Activated naive CD8-positive, alpha-beta T cell (primary cell): ENCODE measurements at regions not wholly inside any gene's neighbourhood (a gene's known extent, or its start where the extent isn't known, plus 50 kb on each side); places are given as distances from the start of the nearest gene placed in this dataset.
A peak's percentile ranks its signal among the peaks of the same experiment; 100 is the strongest.
"Not testable (repeated sequence)": the region's sequence is repeated elsewhere in the genome, so short reads cannot be mapped to it uniquely, and the experiment has no call there.

ENCODE experiments used
- H3K27ac Mint-ChIP-seq: one replicate; pipeline ENCODE4 v1.8.0; 2021; ENCODE audit warnings: mixed read lengths
- H3K27me3 Mint-ChIP-seq: one replicate; pipeline ENCODE4 v1.8.0; 2021; ENCODE audit warnings: mixed read lengths
- H3K36me3 Mint-ChIP-seq: one replicate; pipeline ENCODE4 v1.8.0; 2021; ENCODE audit warnings: mixed read lengths
- H3K4me1 Mint-ChIP-seq: one replicate; pipeline ENCODE4 v1.8.0; 2021; ENCODE audit warnings: low read depth, mixed read lengths
- H3K4me3 Mint-ChIP-seq: one replicate; pipeline ENCODE4 v1.8.0; 2021; ENCODE audit warnings: mild to moderate bottlenecking, mixed read lengths
- H3K9me3 Mint-ChIP-seq: one replicate; pipeline ENCODE4 v1.8.0; 2021; ENCODE audit warnings: low read depth, mixed read lengths

DNA sequence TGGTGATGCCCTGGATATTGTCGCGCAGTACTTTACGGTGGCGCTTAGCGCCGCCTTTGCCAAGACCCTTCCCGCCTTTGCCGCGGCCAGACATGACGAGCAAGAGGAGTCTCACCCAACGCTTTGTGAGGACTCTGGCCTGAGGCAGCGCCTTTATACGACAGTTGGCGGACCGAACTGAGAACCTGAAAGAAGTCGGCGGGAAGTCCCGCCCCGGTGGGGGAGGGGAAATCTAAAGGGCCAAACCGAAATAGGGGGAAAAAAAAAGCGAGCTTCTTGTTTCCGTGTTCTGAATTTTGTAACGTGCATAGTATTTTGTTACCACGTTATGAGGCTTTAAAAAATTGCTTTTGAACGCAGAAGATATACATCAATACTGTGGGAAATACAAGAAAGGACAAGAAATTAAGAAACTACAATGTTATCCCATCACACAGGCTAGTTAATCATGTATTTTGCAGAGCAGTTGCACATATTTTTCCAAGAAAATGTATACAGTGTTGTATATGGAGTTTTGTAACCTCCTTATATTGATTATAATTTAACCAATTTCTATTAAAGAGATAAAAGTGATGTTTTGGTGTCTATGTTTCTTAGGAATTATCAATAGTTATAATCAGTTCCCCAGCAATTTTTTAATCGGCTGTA, 80.6 kb downstream of the OR2B2 start:
- H3K9me3 Mint-ChIP-seq, H3K27me3 Mint-ChIP-seq, H3K36me3 Mint-ChIP-seq: not testable (repeated sequence)
- Mint-ChIP-seq H3K4me3 (peak overlapping the region; percentile 96), H3K4me1 (peaks cover 35% of the 10 kb centered on the region), H3K27ac (peak overlapping the region; percentile 96)

DNA sequence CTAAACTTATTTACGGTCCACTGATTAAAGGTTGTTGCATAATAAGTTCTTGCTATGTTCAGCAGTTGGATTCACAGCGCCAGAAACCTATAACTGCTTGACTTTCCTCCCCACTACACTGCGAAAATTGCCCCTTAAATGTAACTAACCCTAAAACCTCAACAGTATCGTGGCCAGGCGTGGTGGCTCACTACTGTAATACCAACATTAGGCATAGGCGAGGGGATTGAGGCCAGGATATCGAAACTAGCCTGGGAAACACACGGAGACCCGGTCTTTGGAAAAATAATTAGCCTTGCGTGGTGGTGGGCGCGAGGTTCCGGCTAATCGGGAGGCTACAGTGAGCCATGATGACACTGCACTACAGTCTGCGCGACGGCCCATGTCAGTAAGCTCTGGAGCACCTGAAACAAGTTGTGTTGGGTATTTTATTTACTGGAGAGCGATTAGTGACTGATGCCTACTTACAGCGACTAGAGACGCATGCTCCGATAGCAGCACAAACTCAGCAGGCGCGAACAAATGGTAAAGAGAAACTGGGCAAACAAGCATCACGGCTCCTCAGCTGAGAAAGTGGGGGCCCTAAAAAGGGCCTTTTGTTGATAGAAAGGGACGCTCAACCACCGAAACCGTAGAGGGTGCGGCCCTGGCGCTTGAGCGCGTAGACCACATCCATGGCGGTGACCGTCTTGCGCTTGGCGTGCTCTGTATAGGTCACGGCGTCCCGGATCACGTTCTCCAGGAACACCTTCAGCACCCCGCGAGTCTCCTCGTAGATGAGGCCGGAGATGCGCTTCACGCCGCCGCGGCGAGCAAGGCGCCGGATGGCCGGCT, 81.4 kb downstream of the OR2B2 start:
- peak overlapping the region; percentile 96 for H3K4me3 Mint-ChIP-seq
- peak overlapping the region; percentile 96 for H3K27ac Mint-ChIP-seq
- peaks cover 38% of the 10 kb centered on the region for H3K4me1 Mint-ChIP-seq
- H3K36me3 Mint-ChIP-seq, H3K27me3 Mint-ChIP-seq, H3K9me3 Mint-ChIP-seq: not testable (repeated sequence)

DNA sequence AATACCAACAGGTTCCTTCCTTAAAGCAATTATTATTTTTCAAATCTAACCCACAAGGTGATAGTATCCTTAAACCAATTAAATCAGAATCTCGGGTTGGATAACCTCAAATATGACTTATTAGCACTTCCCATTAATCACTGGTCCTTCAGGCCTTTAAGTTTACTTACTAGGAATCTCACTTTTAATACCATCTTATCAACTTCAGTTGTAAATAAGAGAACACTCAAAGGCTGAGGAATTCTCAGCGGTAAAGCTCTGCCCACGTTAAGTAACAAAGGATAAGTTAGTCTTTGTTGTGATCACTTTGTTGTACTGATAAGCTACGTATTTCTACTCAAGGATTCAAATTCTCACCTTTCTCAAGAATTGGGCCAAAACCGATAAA, 82.0 kb downstream of the OR2B2 start:
- peak overlapping the region; percentile 96 for H3K4me3 Mint-ChIP-seq
- no peaks in the 10 kb centered on the region for H3K27me3 Mint-ChIP-seq
- peaks cover 2% of the 10 kb centered on the region for H3K36me3 Mint-ChIP-seq
- no peaks in the 10 kb centered on the region for H3K9me3 Mint-ChIP-seq
- peaks cover 40% of the 10 kb centered on the region for H3K4me1 Mint-ChIP-seq
- peak overlapping the region; percentile 96 for H3K27ac Mint-ChIP-seq

DNA sequence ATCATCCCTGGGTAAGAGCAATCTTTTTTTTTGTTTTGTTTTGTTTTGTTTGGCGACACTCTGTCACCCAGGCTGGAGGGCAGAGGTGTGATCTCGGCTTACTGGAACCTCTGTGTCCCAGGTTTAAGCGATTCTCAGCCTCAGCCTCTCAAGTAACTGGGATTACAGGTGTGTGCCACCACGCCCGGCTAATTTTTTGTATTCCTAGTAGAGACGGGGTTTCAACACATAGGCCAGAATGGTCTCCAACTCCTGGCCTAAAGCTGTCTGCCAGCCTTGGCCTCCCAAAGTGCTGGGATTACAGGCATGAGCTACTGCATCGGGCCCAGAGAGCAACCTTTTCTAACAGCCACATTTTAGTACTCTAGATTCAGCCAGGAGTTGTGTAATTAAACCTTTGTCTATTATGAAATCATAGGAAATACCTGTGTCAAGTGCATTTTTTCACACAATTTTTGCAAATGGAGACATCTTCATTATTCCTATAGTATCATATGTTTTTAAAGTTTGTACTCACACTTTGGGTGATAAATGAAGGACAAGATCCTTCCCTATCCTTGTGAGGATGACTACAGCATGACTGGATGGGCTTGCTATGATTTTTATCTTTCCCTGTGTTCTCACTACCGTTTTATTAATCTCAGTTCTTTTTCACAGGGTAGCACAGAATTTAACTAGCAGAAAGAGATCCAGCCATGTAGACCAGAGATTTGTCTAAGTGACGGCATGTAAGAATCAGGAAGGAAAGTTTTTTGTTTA, 82.6 kb downstream of the OR2B2 start:
- no peaks in the 10 kb centered on the region for H3K9me3 Mint-ChIP-seq
- no peaks in the 10 kb centered on the region for H3K36me3 Mint-ChIP-seq
- peaks cover 38% of the 10 kb centered on the region for H3K4me1 Mint-ChIP-seq
- peak overlapping the region; percentile 96 for H3K4me3 Mint-ChIP-seq
- peak overlapping the region; percentile 96 for H3K27ac Mint-ChIP-seq
- no peaks in the 10 kb centered on the region for H3K27me3 Mint-ChIP-seq

DNA sequence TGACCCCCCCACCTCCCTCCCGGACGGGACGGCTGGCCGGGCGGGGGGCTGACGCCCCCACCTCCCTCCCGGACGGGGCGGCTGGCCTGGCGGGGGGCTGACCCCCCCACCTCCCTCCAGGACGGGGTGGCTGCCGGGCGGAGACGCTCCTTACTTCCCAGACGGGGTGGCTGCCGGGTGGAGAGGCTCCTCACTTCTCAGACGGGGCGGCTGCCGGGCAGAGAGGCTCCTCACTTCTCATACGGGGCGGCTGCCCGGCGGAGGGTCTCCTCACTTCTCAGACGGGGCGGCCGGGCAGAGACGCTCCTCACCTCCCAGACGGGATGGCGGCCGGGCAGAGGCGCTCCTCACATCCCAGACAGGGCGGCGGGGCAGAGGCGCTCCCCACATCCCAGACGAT, 84.7 kb downstream of the OR2B2 start:
- H3K4me3 Mint-ChIP-seq, H3K27ac Mint-ChIP-seq, H3K36me3 Mint-ChIP-seq, H3K9me3 Mint-ChIP-seq, H3K27me3 Mint-ChIP-seq: not testable (repeated sequence)
- peaks cover 39% of the 10 kb centered on the region for H3K4me1 Mint-ChIP-seq

DNA sequence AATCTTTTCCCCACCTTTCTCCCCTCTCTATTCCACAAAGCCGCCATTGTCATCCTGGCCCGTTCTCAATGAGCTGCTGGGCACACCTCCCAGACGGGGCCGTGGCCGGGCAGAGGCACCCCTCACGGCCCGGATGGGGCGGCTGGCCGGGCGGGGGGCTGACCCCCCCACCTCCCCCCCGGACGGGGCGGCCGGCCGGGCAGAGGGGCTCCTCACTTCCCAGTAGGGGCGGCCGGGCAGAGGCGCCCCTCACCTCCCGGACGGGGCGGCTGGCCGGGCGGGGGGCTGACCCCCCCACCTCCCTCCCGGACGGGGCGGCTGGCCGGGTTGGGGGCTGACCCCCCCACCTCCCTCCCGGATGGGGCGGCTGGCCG, 85.6 kb downstream of the OR2B2 start:
- peaks cover 38% of the 10 kb centered on the region for H3K4me1 Mint-ChIP-seq
- H3K4me3 Mint-ChIP-seq, H3K27ac Mint-ChIP-seq, H3K27me3 Mint-ChIP-seq, H3K9me3 Mint-ChIP-seq, H3K36me3 Mint-ChIP-seq: not testable (repeated sequence)

DNA sequence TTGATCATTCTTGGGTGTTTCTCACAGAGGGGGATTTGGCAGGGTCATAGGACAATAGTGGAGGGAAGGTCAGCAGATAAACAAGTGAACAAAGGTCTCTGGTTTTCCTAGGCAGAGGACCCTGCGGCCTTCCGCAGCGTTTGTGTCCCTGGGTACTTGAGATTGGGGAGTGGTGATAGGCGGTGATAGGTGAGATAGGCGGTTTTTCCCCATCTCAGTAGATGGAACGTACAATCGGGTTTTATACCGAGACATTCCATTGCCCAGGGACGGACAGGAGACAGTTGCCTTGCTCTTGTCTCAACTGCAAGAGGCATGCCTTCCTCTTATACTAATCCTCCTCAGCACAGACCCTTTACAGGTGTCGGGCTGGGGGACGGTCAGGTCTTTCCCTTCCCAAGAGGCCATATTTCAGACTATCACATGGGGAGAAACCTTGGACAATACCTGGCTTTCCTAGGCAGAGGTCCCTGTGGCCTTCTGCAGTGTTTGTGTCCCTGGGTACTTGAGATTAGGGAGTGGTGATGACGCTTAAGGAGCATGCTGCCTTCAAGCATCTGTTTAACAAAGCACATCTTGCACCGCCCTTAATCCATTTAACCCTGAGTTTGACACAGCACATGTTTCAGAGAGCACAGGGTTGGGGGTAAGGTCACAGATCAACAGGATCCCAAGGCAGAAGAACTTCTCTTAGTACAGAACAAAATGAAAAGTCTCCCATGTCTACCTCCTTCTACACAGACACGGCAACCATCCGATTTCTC, 86.2 kb downstream of the OR2B2 start:
- Mint-ChIP-seq H3K4me1 (peaks cover 36% of the 10 kb centered on the region), H3K27ac (peak overlapping the region; percentile 64), H3K4me3 (peak overlapping the region; percentile 59)
- H3K9me3 Mint-ChIP-seq, H3K27me3 Mint-ChIP-seq, H3K36me3 Mint-ChIP-seq: not testable (repeated sequence)

DNA sequence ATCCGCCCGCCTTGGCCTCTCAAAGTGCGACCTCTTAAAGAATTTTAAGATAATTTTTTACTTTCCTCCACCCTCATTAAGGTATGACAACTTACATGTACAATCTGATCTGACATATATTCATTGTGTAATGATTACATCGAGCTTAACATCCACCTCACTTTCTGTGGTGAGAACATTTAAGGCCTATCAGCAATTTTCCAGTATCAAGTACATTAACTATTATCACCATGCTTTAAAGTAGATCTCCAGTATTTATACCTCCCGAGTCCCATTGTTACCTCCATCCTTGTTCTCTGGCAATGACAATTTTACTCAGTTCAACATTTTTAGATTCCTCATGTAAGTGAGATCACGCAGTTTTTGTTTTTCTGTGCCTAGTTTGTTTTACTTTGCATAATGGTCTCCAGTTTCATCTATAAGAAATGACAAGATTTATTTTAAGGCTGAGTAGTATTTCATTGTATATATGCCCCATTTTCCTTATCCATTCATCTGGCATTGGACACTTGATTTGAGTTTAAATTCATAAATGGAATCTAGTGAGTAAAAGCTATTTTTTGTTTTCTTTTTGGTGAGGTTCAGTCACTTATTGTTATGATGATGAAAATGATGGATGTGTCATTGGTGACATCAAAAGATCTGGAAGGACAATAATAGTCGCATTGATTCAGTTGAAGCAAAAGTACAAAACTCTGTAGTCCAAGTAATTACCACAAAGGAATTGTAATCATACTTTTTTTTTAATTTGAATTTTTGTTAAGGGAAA, 87.0 kb downstream of the OR2B2 start:
- H3K4me1 Mint-ChIP-seq = peaks cover 28% of the 10 kb centered on the region
- no peaks in the 10 kb centered on the region for H3K9me3 Mint-ChIP-seq
- no peaks in the 10 kb centered on the region for H3K27me3 Mint-ChIP-seq
- peak overlapping the region; percentile 94 for H3K27ac Mint-ChIP-seq
- H3K36me3 Mint-ChIP-seq = no peaks in the 10 kb centered on the region
- peak overlapping the region; percentile 90 for H3K4me3 Mint-ChIP-seq

DNA sequence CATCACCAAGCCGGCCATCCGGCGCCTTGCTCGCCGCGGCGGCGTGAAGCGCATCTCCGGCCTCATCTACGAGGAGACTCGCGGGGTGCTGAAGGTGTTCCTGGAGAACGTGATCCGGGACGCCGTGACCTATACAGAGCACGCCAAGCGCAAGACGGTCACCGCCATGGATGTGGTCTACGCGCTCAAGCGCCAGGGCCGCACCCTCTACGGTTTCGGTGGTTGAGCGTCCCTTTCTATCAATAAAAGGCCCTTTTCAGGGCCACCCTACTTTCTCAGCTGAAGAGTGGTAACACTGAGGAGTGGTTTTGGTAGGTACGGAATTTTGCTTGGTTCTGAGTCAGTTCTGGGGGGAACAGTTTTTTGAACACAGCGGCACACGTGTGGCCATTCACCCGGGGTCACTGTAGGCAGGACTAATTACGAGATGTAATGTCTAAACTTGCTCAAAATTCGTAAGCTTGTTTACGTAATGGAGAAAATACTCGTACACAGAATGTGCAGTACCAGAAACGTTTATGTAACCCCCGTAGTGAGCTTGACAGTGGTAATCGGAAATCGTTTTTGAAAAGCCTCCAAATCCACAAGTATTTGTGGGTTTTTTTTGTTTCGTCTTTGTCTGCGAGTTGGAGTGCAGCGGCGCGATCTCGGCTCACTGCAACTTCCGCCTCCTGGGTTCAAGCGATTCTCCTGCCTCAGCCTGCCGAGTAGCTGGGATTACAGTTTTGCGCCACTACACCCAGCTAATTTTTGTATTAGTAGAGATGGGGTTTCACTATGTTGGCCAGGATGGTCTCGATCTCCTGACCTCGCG, 87.8 kb downstream of the OR2B2 start:
- not testable (repeated sequence) for H3K9me3 Mint-ChIP-seq, H3K36me3 Mint-ChIP-seq, H3K27me3 Mint-ChIP-seq
- peak overlapping the region; percentile 90 for H3K4me3 Mint-ChIP-seq
- H3K27ac Mint-ChIP-seq = peak overlapping the region; percentile 94
- H3K4me1 Mint-ChIP-seq = peaks cover 22% of the 10 kb centered on the region

DNA sequence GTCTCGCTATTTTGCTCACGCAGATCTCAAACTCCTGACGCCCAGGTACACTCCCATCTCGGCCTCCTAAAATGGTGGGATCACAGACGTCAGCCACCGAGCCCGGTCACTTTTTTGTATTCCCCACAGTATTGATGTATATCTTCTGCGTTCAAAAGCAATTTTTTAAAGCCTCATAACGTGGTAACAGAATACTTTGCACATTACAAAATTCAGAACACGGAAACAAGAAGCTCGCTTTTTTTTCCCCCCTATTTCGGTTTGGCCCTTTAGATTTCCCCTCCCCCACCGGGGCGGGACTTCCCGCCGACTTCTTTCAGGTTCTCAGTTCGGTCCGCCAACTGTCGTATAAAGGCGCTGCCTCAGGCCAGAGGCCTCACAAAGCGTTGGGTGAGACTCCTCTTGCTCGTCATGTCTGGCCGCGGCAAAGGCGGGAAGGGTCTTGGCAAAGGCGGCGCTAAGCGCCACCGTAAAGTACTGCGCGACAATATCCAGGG, 88.4 kb downstream of the OR2B2 start:
- not testable (repeated sequence) for H3K27me3 Mint-ChIP-seq, H3K36me3 Mint-ChIP-seq, H3K9me3 Mint-ChIP-seq
- H3K27ac Mint-ChIP-seq = peak overlapping the region; percentile 94
- H3K4me3 Mint-ChIP-seq = peak overlapping the region; percentile 90
- H3K4me1 Mint-ChIP-seq = peaks cover 21% of the 10 kb centered on the region

DNA sequence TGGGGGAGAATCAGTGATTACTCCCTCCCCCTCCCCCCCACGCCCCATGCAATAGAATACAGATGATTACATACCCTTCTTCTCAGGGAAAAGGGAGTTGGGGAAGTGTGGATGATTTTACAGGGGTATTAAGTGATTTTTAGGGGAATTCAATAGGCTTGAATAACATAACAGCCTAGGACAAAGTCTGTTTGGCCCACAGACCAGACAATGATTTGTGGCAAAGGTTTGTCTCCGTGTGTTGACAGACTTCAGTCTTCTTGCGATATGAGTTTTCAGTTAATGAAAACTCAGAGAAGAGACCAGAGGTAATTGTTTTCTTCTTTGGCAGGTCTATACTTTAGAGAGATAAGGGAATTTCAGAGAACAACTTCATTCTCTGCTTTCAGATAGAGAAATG, 95.3 kb downstream of the OR2B2 start:
- Mint-ChIP-seq H3K4me1 (peaks cover 19% of the 10 kb centered on the region), H3K27ac (no peak overlapping the region), H3K9me3 (peaks cover 4% of the 10 kb centered on the region), H3K4me3 (no peak overlapping the region), H3K36me3 (no peaks in the 10 kb centered on the region), H3K27me3 (no peaks in the 10 kb centered on the region)

DNA sequence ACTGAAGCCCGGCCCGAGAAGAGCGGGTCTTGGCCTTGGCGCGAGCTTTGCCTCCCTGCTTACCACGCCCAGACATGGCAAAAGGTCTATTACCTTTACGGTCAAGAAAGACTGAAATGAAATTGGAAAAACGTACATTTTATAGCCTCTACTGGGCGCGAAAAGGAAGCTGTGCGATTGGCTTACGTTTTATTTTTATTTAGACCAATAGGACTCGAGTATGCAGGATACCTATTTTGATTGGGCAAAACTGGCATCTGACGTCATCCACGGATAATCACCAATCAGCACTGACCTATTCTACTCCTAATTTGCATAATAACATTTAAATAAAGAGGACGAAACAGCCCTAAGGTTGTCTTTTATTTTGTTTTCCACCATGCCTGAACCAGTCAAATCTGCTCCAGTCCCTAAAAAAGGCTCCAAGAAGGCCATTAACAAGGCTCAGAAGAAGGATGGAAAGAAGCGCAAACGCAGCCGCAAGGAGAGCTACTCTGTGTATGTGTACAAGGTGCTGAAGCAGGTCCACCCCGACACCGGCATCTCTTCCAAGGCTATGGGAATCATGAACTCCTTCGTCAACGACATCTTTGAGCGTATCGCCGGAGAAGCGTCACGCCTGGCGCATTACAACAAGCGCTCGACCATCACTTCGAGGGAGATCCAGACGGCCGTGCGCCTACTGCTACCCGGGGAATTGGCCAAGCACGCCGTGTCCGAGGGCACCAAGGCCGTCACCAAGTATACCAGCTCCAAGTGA, 97.4 kb downstream of the OR2B2 start:
- Mint-ChIP-seq H3K36me3 (no peaks in the 10 kb centered on the region), H3K9me3 (peaks cover 4% of the 10 kb centered on the region), H3K27ac (peak overlapping the region; percentile 94), H3K27me3 (no peaks in the 10 kb centered on the region), H3K4me3 (peak overlapping the region; percentile 86), H3K4me1 (peaks cover 34% of the 10 kb centered on the region)

DNA sequence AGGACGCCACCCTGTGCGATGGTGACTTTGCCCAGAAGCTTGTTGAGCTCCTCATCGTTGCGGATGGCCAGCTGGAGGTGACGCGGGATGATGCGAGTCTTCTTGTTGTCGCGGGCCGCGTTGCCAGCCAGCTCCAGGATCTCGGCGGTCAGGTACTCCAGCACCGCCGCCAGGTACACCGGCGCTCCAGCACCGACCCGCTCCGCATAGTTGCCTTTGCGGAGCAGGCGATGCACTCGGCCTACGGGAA, 97.9 kb downstream of the OR2B2 start:
- not testable (repeated sequence) for H3K36me3 Mint-ChIP-seq, H3K9me3 Mint-ChIP-seq, H3K27me3 Mint-ChIP-seq
- peak overlapping the region; percentile 94 for H3K27ac Mint-ChIP-seq
- peaks cover 35% of the 10 kb centered on the region for H3K4me1 Mint-ChIP-seq
- H3K4me3 Mint-ChIP-seq = peak overlapping the region; percentile 86
